ENCODE measurements at regions not wholly inside any gene's neighbourhood (a gene's known extent, or its start where the extent isn't known, plus 50 kb on each side); places are given as distances from the start of the nearest gene placed in this dataset.

DNA sequence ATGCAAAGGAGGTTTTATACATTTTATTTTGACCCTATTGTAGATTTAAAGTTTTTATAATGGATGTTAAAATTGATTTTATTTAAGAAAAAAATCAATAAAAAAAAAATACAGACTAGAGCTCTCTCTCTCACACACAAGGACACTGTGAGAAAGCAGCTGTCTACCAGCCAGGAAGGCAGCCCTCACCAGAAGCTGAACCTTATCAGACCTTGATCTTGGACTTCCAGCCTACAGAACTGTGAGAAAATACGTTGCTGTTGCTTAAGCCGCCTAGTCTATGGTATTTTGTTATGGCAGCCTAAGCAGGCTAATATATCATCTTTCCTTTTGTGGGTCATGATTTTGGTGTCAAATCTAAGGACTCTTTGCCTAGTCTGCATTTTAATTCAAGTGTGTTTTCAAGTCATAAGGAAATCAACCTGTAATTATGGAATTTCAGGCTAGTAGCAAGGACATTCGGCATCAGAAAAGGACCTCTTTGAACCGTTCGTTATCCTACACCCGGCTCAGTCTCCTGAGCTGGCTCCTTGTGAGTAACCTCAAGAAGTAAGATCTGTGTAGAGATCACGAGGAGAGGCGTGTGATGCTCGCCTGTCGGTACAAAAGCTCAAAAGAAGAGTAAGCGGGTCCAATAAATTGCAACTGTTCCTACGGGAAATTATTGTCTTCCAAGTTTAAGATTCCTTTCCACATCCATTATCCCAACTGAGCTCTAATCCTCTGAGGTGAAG is 98.2 kb downstream of the PDCL3 start:
- no peak for DNase-seq (ENCODE audit: low spot score)

DNA sequence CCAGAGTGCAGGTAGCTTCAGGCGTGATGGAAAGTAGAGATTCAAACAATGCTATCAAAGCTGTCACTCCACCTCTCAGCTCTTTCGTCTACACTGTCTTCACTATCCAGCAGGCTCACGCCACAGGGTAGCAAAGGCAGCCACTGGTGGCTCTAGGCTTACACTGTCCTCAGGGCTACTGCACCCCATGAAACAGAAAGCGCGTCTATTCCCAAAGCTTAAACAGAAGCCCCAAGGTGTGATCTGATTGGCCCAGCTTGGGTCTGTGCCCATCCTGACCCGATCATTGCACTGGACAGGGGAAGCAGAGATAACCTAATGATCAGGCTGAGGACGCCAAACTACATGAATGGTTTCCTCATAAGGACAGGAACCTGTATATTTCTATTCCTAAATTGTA is 100.1 kb downstream of the PDCL3 start:
- no peak for DNase-seq (ENCODE audit: low spot score)

- DNase-seq (ENCODE audit: low spot score), result no peak
Observed at GRCh38 chr2:100664021-100664755, 101.4 kb downstream of the PDCL3 start.

GRCh38 chr2:100664756-100665101 is 101.9 kb downstream of the PDCL3 start:
- DNase-seq (ENCODE audit: low spot score), result no peak

DNA sequence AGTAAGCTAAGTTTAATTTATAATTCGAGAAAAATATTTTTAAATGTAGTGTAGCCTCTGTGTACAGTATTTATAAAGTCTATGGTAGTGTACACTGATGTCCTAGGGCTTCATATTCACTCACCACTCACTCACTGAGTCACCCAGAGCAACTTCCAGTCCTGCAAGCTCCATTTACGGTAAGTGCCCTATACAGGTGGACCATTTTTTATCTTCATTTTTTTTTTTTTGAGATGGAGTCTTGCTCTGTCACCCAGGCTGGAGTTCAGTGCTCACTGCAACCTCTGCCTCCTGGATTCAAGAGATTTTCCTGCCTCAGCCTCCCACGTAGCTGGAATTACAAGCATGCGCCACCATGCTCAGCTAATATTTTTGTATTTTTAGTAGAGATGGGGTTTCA is 104.2 kb downstream of the PDCL3 start:
- DNase-seq (ENCODE audit: low spot score), result no peak

DNA sequence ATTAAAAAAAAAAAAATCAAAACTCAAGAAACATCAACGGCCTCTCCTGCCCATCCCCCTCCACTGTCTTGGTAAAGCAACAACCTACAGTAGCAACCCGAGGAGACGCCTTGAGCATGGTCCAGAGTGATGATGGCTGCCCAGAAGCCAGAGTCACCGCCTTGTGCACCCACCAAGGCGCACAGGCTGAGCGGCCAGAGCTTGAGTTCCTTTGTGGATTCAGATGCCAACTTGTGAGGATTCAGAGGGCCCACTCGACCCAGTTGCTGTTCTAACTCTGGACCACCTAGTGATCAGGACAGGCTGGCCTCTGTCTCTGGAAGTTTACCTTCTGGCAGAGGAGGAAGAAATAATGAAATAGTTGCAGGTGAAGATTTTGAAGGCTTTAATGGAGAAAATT is 105.0 kb downstream of the PDCL3 start:
- no peak for DNase-seq (ENCODE audit: low spot score)

DNA sequence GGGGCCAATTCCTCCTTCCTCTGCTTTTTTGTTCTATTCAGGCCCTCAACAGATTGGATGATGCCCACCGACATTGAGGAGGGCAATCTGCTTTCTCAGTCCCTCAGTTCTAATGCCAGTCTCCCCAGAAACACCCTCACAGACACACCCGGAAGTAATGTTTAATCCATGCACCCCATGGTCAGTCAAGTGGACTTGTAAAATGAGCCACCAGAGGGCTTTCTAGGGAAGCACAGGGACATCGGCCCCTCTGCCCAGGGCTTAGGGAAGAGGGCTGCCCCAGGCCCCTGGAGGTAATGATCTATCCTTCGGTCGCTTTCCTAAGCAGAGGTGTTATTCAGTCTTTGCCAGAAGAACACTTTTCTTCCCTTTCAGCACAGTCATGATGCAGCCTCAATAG is 107.4 kb downstream of the PDCL3 start:
- DNase-seq (ENCODE audit: low spot score), result no peak

- no peak for DNase-seq (ENCODE audit: low spot score)
Observed at GRCh38 chr2:100673115-100673514, 110.3 kb downstream of the PDCL3 start.

DNA sequence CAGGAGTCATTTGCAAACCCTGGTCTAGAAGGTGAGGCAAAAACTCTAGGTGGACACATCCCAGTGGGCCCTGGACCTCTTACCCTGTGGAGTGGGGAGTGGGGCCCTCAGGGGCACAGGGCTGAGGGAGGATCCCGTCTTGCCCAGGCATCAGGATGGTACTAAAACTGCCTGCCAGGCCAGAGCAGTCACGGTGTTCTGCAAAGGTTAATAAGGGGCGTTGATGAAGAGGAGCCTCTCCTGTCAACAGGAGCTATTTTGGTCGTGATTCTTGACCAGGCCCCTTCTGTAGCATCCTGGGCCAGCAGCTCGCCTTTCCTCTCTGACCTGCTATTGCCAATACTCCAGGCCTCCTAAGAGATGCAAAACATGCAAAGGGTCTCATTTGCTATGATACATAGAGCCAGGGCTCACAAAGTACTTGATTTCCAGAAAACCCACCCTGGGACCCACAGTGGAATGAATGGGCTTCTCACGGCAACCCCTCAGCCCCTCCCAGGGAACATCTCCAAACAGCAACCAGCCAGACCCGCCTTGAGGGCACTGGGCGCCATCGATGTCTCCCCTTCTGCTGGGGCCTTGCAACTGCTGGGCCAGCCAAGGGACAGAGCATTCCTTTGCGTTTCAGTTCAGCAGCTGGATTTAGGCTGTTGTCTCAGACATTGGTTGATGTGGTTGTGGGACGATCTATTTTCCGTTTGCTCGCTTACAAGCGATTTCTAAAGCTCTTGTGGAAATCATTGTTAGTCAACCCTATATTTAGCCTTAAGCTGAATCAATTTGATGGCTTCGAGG is 111.1 kb downstream of the PDCL3 start:
- no peak for DNase-seq (ENCODE audit: low spot score)

DNA sequence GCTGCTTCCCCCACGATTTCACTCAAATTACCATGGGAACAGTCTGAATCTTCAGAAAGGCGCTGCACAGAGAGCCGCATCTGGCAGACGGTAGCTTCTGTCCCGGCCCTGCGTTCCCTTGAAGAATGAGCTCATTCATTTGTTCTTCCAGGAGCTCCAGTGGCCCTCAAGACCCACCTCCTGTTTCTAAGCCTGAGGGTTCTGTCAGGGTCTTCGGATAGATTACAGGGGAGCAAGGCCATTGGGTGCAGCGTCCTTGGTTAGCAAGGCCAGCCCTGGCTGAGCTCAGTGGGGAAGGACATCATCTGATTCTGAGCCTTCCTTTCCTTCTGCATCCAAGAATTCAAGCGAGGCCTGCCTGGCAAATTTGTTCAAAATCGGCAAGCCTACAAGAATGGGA is 111.9 kb downstream of the PDCL3 start:
- no peak for DNase-seq (ENCODE audit: low spot score)

DNA sequence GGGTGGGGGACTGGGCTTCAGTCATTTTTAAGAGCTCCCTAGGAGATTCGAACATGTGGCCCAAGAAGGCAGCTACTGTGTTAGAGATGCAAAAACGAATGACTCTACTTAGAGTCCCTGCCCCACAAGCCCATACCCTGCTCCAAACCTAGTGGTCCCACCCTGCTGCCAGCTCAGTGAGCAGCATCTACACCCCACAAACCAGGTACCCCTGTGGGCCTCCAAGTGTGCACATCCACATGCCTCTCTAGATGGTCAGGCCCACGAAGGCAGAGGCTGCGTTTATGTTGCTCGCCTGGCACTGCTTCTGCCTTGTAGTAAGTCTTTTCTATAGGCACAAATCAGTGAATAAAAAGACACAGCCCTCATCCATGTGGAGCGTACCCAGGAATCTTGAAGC is 112.6 kb downstream of the PDCL3 start:
- DNase-seq (ENCODE audit: low spot score), result no peak

DNA sequence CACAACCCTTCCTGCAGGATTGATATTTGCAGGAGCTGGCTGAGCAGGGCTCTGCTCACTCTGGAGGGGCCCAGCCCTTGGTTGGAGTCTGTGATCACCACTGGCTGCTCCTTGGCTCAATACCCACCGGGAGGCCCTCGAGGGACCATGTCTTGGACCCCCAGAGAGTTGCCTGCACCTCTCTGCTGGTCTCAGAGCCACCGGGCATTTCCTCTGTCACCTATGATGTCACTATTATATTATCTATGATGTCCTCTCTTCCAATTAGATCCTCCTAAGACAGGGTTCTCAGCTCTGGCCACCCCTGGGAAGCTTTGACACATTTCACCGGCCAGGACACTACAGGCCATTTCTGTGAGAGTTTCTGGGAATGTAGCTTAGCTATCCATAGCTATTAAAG is 113.1 kb downstream of the PDCL3 start:
- DNase-seq (ENCODE audit: low spot score), result no peak

- no peak for DNase-seq (ENCODE audit: low spot score)
Observed at GRCh38 chr2:100676346-100676745, 113.6 kb downstream of the PDCL3 start.

GRCh38 chr2:100677611-100678185 is 114.9 kb downstream of the PDCL3 start:
- DNase-seq (ENCODE audit: low spot score), result no peak

DNA sequence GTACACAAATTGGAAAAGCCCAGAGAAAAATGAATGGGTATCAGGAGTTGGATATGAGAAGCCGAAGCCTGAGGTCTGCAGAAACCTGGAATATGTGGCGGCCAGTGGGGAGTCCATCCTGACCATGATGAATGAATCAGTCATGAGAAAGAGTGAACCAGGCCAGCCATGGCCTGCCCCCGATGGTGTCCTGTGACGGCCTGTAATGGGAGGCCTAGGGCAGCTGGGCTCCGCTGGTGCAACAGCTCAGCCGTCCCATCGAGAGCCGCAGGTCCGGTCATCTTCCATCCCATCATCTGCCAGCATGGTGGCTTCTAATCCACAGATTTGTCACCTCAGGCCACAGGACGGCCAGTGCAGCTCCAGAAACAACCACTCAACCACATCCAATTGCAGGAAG is 116.4 kb downstream of the PDCL3 start:
- no peak for DNase-seq (ENCODE audit: low spot score)

GRCh38 chr2:100682536-100682935 is 119.7 kb downstream of the PDCL3 start:
- DNase-seq (ENCODE audit: low spot score), result no peak

DNA sequence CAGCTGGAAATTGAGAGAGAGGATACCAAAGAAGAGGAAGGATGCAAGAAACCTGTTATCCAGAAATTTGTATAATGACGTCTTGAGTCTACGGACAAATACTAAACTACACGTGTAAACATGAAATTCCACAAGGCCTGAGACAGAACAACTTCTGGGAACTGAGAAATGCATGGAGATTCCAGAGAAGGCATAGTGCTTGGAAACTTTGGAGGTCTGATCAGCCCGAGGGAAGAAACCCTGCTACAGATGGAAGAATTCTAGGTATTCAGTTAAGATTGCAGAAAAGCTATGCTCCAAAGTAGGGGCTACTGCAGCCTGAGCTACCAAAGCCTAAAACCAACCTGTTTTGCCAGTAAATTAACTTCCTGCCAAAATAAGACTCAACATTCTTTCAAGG is 120.4 kb downstream of the PDCL3 start:
- no peak for DNase-seq (ENCODE audit: low spot score)

- DNase-seq (ENCODE audit: low spot score), result no peak
Observed at GRCh38 chr2:100691846-100692245, 128.1 kb upstream of the NPAS2 start.

GRCh38 chr2:100692381-100692780 is 127.6 kb upstream of the NPAS2 start:
- DNase-seq (ENCODE audit: low spot score), result no peak

DNA sequence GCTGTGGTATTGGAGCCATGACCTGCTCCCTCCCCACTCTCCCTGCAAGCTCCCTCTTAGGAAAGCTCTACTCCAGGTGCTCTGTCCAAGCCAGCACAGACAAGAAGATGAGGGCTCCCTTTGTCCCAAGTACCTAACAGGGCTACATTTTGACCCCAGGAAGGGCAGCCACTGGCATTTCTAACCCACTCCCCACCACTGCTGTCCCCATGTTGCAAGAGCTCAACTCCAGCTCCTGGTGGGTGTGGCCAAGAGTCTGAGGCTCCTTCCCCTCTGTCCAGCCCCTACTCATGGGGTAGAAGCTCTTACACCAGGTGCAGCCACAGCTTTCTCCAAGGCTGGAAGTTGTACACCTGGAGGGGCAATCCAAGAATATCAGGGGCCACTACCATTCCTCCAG is 127.0 kb upstream of the NPAS2 start:
- DNase-seq (ENCODE audit: low spot score), result no peak

DNA sequence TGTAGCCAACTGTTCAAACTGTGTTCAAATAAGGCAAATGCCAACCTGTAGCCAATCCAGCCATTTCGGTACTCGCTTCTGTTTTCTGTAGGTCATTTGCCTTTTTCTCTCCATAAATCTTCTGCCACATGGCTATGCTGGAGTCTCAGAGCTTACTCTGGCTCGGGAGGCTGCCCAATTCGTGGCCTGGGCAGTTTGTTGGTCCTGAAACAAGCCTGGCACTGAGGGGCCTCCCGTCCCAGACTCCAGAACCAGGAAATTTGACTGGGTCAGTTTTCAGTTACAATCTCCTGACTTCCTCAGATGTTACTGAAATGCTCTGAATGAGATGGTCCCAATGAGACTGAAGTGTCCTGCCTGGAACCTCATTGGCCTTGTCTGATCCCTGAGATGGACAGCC is 120.8 kb upstream of the NPAS2 start:
- DNase-seq (ENCODE audit: low spot score), result no peak

GRCh38 chr2:100702438-100703109 is 117.4 kb upstream of the NPAS2 start:
- no peak for DNase-seq (ENCODE audit: low spot score)
